Fibroblast of the aortic adventitia (primary cell): ENCODE measurements at regions not wholly inside any gene's neighbourhood (a gene's known extent, or its start where the extent isn't known, plus 50 kb on each side); places are given as distances from the start of the nearest gene placed in this dataset.
A peak's percentile ranks its signal among the peaks of the same experiment; 100 is the strongest.

Source experiments
- DNase-seq: peaks from one replicate; pipeline ENCODE4 v3.0.0-alpha.2; 2010; ENCODE audit warnings: low read depth
- H3K4me3 ChIP-seq: 2 replicates; pipeline ENCODE4 v1.5.1; 2011; ENCODE audit warnings: low read depth, mild to moderate bottlenecking, control low read depth, low read length, moderate library complexity
- CTCF ChIP-seq: IDR thresholded peaks from 2 replicates; pipeline ENCODE4 v1.5.1; 2011; ENCODE audit warnings: mild to moderate bottlenecking, low read length, control low read depth, inconsistent platforms; ENCODE audit not compliant: insufficient read depth

DNA sequence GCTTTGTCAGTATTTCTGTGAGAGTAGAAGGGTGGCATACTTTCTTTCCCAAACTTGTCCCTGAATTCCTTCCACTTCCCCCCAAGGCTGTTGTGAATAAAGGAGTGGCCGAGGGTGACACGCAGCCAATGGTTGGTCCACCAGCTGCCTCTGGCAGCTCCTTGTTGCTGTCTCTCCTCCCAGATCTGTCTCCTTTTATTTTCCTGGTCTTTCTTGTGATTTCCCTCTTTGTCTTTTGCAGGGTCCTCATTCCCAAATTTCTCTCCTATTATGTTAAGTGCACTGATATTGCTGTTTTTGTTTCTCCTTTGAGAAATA, 137.5 kb upstream of the HMHB1 start:
- no peak overlapping the region for H3K4me3 ChIP-seq
- TF ChIP-seq CTCF: no peak
- DNase-seq: no peak

DNA sequence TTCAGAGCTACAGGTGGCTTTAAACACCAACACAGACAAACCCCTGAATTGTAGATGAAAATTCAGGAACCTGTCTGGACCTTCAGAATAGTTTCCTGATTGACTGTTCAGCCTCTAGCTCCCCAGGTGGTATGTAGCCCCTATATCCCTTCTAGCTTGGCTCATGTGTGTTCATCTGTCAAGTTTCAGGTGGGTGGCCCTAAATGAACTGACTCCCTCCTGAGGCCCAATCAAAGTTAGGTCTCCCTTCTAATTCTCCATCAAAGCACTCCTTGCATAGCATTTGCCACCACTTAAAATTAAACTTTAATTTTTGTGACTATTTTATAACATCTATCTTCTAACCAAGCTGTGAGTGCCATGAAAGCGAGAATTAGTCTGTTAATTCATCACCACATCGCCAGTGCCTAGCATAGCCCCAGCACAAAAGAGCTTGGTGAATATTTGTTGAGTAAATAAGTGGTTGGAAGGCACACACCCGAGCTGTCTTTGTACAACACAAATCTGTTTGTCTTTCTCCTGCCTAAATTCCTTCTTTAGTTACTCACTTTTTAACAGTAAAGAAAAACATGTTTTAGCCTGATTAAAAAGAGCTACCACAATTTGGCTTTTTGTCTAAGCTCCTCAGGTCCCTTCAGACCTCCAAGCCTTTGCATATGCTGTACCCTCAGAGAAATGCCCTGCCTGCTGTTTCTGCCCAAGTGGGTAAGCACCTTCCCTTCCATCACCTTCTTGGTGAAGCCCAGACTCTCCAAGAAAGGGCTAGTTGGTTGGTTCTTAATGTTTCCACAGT, 138.1 kb upstream of the HMHB1 start:
- no peak overlapping the region for H3K4me3 ChIP-seq
- TF ChIP-seq CTCF: no peak
- DNase-seq: no peak

DNA sequence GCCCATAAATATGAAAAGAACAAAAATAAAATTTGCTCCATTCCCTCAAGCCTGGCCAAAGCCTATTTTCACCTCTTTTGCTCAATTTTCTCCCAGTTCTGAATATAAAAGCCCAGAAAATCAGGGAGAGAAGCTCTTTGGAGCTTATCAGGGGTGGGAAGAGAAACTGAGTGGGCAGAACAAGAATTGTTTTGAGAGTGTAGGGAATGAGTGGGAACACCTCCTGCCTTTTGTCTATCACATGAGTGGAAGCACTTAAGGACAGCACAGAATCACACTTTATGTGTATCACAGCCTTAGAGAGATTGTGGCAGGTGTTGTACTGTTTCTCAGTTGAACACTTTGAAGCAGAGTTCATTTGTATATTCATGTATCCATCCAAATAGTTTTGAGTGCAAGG, 139.2 kb upstream of the HMHB1 start:
- H3K4me3 ChIP-seq: no peak overlapping the region
- DNase-seq: no peak
- TF ChIP-seq CTCF: no peak

GRCh38 chr5:143671674-143672569, 140.0 kb upstream of the HMHB1 start:
- H3K4me3 ChIP-seq: no peak overlapping the region
- DNase-seq: peak; percentile 32
- TF ChIP-seq CTCF: no peak

GRCh38 chr5:143671021-143671420, 140.9 kb upstream of the HMHB1 start:
- no peak for DNase-seq
- TF ChIP-seq CTCF: no peak
- H3K4me3 ChIP-seq: no peak overlapping the region

- TF ChIP-seq CTCF: no peak
- no peak for DNase-seq
- H3K4me3 ChIP-seq: no peak overlapping the region
Observed at GRCh38 chr5:143665866-143666265, 146.1 kb upstream of the HMHB1 start.
